ENCODE measurements at regions not wholly inside any gene's neighbourhood (a gene's known extent, or its start where the extent isn't known, plus 50 kb on each side); places are given as distances from the start of the nearest gene placed in this dataset.

DNA sequence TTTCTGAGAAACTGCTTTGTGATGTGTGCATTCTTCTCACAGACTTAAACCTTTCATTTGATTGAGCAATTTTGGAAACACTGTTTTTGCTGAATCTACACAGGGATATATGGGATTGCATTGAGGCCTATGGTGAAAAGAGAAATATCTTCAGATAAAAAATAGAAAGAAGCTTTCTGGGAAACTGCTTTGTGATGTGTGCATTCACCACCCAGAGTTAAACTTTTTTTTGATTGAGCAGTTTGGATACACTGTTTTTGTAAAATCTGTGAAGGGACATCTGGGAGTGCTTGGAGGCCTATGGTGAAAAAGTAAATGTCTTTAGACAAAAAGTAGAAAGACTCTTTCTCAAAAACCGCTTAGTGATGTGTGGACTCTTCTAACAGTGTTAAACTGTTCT is 1683.8 kb downstream of the UQCRFS1 start:
- no peak for DNase-seq
- Histone ChIP-seq H3K27me3 (no peaks in the 10 kb centered on the region), H3K9me3 (peaks cover 63% of the 10 kb centered on the region), H3K36me3 (no peaks in the 10 kb centered on the region), H3K4me3 (no peak overlapping the region)

DNA sequence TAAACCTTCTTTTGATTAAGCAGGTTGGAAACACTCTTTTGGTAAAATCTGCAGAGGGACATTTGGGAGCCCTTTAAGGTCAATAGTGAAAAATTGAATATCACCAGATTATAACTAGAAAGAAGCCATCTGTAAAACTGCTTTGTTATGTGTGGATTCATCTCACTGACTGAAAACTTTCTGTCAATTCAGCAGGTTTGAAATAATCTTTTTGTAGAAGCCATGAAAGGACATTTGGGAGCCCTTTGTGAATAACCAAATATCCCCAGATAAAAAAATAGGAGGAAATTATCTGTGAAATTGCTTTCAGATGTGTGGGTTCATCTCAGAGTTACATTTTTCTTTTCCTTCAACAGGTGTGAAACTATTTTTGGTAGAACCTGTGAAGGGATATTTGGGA is 1690.7 kb downstream of the UQCRFS1 start:
- Histone ChIP-seq H3K4me3 (no peak overlapping the region), H3K27me3 (no peaks in the 10 kb centered on the region), H3K36me3 (no peaks in the 10 kb centered on the region), H3K9me3 (peaks cover 19% of the 10 kb centered on the region)
- no peak for DNase-seq

All from MG63 (cell line).